GM21528 (cell line): ENCODE measurements at regions not wholly inside any gene's neighbourhood (a gene's known extent, or its start where the extent isn't known, plus 50 kb on each side); places are given as distances from the start of the nearest gene placed in this dataset.
"Not testable (repeated sequence)": the region's sequence is repeated elsewhere in the genome, so short reads cannot be mapped to it uniquely, and the experiment has no call there.

Experiments
- ATAC-seq: cut with Tn5 transposase; IDR thresholded peaks from one replicate; pipeline ENCODE4 v1.9.1; 2021; ENCODE audit warnings: mild to moderate bottlenecking, moderate library complexity; ENCODE audit not compliant: unreplicated experiment, low FRiP score

DNA sequence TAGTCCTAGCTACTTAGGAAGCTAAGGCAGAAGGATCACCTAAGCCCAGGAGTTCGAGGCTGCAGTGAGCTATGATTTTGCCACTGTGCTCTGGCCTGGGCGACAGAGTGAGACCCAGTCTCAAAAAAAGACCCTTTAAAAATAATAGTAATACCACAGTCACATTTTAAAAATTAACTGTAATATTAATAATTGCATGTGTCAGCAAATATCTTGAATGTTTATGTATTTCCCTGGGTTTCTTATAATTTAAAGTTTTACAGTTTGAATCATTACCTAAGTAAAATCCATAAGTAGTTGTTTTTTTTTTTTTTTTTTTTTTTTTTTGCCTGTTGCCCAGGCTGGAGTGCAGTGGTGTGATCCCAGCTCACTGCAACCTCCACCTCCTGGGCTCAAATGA is 69.2 kb downstream of the LYZL2 start:
- no peak for ATAC-seq

- no peak for ATAC-seq
Measured at GRCh38 chr10:30559180-30559579, 70.4 kb downstream of the LYZL2 start.

GRCh38 chr10:30558411-30558810 is 71.1 kb downstream of the LYZL2 start:
- ATAC-seq: no peak

GRCh38 chr10:30557884-30558283 is 71.7 kb downstream of the LYZL2 start:
- no peak for ATAC-seq

DNA sequence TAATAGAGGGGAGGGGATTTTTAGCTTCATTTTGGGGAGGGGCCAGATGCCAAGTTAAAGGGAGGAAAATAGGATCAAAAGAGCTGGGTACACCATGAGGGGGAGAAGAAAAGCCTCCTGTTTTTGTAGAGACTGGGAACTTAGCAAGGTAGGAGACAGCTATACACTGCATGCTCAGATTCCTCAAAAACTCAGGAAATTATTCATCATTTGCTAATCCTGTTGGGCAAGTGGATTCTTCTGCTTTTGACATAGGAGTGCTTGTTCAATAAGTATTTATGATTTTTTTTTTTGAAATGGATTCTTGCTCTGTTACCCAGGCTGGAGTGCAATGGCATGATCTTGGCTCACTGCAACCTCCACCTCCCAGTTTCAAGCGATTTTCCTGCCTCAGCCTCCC is 73.4 kb downstream of the LYZL2 start:
- no peak for ATAC-seq

DNA sequence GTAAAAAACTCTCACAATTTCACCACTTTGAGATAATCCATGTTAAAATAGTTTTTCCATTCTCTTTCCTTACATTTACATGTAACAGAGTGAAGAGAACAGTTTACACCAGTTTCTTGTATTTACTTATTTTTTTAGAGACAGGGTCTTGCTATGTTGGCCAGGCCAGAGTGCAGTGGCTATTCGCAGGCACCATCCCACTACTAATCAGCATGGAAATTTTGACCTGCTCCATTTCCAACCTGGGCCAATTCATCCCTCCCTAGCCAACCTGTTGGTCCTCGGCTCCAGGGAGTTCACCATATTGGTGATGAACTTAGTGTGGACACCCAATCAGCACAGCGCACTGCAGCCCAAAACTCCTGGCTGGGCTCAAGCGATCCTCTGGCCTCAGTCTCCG is 74.1 kb downstream of the LYZL2 start:
- no peak for ATAC-seq

- no peak for ATAC-seq
Measured at GRCh38 chr10:30554440-30554825, 75.1 kb downstream of the LYZL2 start.

DNA sequence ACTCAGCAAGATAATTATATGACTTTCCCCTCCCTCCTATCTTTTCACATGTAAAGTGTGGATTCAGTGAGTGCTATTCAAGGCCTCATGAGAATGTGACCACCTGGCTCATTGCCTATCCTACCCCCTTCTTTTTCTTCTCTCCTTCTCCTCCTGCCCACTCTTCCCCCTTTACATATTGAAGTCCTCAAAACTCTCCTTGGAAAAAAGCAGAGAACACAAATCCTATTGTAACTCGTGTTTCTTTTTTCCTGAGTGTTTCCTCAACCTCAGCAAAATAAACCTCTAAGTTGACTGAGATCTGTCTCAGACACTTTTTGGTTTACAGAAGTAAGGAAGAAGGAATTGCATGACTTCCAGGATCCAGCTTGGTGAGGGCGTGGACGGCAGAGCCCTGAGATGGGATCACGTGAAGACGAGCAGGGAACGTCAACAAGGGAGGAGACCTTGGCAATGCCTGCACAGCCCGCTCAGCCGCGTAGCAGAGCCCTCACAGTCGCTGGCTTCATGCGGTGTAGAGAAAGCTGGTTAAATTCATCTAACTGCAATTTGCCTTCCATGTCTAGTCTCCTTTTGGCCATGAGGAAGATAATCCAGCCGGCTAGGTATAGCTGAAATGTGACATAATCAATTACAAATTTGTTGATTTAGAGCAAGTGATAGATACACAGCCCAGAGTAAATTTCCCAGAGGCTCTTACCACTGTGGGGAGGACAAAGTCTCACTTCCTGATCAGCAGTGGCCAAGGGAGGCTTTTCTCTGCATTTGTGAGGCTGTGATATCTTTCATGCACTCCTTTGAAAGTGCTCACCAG is 75.7 kb downstream of the LYZL2 start:
- ATAC-seq: no peak

GRCh38 chr10:30553018-30553625 is 76.4 kb downstream of the LYZL2 start:
- no peak for ATAC-seq

GRCh38 chr10:30550967-30551815 is 78.4 kb downstream of the LYZL2 start:
- ATAC-seq: no peak

DNA sequence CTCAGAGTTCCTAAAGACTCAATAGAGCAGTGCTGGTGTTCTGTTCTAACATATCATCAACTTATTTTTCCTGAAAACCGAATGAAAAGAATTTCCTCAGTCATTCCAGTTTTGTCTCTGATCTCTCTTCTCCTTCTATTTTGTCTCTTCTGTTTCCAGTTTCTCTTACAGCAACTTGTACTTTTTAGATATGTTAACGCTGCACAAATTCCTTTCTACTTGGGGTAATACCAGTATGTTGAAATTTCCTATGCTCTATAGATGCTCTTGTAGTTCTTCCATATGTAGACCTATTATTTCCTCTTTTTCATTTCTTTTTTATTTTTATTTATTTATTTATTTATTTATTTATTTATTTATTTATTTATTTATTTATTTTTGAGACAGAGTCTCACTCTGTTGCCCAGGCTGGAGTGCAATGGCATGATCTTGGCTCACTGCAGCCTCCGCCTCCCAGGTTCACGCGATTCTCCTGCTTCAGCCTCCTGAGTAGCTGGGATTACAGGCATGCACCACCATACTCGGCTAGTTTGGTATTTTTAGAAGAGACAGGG is 80.3 kb downstream of the LYZL2 start:
- not testable (repeated sequence) for ATAC-seq

DNA sequence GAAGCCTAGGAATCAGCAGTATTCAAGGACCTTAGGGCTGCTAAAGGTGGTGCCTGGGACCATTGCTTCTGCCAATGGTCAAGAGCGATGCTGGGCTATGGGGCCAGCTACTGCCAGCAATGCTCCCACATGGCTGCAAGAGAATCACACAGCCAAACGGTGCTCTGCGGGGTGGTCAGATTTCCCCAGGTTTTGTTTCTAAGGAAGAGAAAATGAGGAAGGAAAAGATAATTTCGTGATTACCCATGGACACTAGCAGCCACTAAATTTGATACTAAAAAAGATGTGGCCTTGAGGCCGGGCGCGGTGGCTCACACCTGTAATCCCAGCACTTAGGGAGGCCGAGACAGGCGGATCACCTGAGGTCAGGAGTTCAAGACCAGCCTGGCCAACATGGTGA is 83.0 kb downstream of the LYZL2 start:
- no peak for ATAC-seq

GRCh38 chr10:30542895-30543288 is 86.7 kb downstream of the LYZL2 start:
- no peak for ATAC-seq

DNA sequence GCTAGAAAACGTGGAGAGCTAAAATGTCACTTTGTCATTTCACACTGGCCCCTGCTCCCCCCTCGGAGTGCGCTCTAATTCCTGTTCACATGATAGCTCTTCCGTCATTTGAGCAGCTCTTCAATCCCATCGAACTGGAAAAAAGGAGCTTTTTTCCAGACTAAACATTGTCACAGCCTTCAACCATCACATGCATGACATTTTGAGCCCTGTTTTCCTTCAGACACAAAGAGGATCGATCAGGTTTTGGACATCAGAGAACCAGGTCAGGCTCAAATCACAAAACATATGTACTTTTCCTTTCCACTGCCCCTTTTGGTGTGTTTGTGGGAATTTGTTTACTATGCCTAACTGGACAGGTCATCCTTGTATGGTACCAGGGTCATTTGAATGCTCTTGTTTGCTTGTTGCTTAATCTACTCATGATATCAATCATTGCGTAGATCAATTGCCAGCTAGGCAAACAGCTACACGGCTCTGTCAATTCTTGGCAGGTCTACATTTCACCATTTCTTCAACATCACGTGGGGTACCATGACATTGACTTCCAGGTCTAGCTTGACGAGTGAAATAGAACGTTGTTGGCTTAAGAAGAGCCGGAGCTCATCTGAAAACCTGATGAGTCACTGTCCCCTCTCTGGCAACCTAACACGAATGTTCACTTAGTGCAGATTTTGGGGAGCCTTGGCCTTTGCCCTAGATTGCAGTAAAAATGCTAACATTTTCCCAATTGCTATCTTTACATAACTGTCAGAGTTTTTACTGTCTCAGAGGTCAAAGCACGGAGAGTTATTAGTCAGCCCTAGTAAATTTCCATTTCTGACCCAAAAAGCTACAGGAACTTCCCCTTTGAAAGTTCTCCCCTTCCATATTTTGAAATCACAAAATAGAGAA is 87.3 kb downstream of the LYZL2 start:
- no peak for ATAC-seq

DNA sequence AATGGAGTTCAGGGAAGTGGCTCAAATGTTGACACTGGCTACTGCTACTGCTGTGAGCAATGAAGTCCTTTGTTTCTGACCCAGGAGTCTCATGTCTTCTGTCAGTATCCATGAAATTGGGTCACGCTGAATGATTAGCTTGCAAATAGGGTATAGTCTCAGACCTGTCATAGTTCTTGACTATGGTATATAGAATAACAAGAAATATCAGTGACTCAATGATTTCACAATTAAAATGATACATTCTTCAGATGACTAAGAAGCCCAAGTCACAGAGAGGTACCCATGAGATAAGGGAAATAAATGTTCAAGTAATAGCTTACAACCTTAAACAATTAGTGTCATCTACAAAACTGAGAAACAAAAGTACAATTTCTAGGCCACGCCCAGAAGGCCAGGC is 89.3 kb downstream of the LYZL2 start:
- no peak for ATAC-seq

DNA sequence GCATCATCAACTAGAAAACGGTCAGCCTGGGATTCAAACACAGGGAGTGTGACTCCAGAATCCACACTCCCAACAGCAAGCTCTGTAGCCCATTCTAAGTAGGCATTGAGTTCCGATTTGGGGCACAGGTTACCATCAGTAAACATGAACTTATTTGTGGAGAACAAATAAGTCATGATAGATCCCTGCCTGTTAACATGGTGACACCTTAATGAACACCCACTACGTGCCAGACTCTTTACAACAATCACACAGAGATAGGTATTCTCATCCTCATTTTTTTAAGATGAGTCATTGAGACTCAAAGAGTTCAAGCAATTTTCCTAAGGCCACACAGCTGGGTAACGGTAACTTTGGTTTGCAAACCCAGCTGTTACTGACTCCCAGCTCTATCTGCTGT is 91.5 kb downstream of the LYZL2 start:
- ATAC-seq: no peak

- no peak for ATAC-seq
Measured at GRCh38 chr10:30537586-30537985, 92.0 kb downstream of the LYZL2 start.

GRCh38 chr10:30537158-30537557 is 92.4 kb downstream of the LYZL2 start:
- ATAC-seq: not testable (repeated sequence)

GRCh38 chr10:30536578-30536977 is 93.0 kb downstream of the LYZL2 start:
- ATAC-seq: no peak

DNA sequence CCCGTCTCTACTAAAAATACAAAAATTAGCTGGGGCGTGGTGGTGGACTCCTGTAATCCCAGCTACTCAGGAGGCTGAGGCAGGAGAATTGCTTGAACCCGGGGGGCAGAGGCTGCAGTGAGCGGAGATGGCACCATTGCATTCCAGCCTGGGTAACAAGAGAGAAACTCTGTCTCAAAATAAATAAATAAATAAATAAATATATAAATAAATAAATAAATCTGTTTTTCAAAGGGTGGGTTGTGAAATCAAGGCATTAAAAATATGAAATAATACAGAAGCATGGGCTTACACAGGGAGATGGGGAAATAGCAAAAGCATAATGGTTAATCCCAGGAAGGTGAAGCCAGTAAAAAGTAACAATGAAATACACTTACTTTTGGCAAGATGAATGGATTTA is 93.9 kb downstream of the LYZL2 start:
- no peak for ATAC-seq
